Mucosa of descending colon (tissue), 3 donors: ENCODE measurements at regions not wholly inside any gene's neighbourhood (a gene's known extent, or its start where the extent isn't known, plus 50 kb on each side); places are given as distances from the start of the nearest gene placed in this dataset.

Experiments
- ATAC-seq: fragments of 200-7000 bp; cut with Tn5 transposase; one replicate; pipeline ENCODE4 v1.9.1; 2020; ENCODE audit warnings: mild to moderate bottlenecking, moderate library complexity
- DNase-seq, 3 donors: peaks; one replicate each; pipeline ENCODE4 v3.0.0-alpha.2; 2020
- H3K36me3 ChIP-seq: fragments of 200-600 bp; one replicate; pipeline ENCODE4 v1.8.0; 2021; ENCODE audit warnings: low read depth, mild to moderate bottlenecking
- H3K4me1 ChIP-seq: fragments of 200-600 bp; one replicate; pipeline ENCODE4 v1.8.0; 2021; ENCODE audit warnings: low read depth, mild to moderate bottlenecking
- H3K4me3 ChIP-seq: fragments of 200-600 bp; one replicate; pipeline ENCODE4 v1.8.0; 2021; ENCODE audit warnings: mild to moderate bottlenecking
- H3K9me3 ChIP-seq: fragments of 200-600 bp; one replicate; pipeline ENCODE4 v1.8.0; 2021; ENCODE audit warnings: mild to moderate bottlenecking
- intact Hi-C, 2 donors: fragments of 100-400 bp; cut with DNase I in 1 of 2; cut with micrococcal nuclease in 1 of 2; formaldehyde crosslinking; loops; one replicate each; pipeline versions ENCODE4 v1.11.0 to v1.11.1; 2022; cut with DNase I, micrococcal nuclease
- TF ChIP-seq, protein P1 (sequence below): fragments of 200-600 bp; IDR thresholded peaks from one replicate; pipeline ENCODE4 v1.8.0; 2022; ENCODE audit warnings: antibody characterized with exemption, mild to moderate bottlenecking
- donor health status: DM: no; HTN: no; CAD: no; lungs with moderate emphysema.
- donor health status: DM: no; HTN: no; CAD: no.
- donor health status: DM: no; HTN: yes; CAD: no.

- no peak for ATAC-seq
- TF ChIP-seq, protein P1, sequence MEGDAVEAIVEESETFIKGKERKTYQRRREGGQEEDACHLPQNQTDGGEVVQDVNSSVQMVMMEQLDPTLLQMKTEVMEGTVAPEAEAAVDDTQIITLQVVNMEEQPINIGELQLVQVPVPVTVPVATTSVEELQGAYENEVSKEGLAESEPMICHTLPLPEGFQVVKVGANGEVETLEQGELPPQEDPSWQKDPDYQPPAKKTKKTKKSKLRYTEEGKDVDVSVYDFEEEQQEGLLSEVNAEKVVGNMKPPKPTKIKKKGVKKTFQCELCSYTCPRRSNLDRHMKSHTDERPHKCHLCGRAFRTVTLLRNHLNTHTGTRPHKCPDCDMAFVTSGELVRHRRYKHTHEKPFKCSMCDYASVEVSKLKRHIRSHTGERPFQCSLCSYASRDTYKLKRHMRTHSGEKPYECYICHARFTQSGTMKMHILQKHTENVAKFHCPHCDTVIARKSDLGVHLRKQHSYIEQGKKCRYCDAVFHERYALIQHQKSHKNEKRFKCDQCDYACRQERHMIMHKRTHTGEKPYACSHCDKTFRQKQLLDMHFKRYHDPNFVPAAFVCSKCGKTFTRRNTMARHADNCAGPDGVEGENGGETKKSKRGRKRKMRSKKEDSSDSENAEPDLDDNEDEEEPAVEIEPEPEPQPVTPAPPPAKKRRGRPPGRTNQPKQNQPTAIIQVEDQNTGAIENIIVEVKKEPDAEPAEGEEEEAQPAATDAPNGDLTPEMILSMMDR, result no peak
Observed at GRCh38 chr13:55893540-55893939, 1247.2 kb upstream of the PRR20A start.

GRCh38 chr13:55937180-55937579 lies 1203.5 kb upstream of the PRR20A start:
- Histone ChIP-seq H3K36me3 (no peaks in the 10 kb centered on the region), H3K4me3 (no peak overlapping the region), H3K9me3 (peaks cover 45% of the 10 kb centered on the region), H3K4me1 (no peaks in the 10 kb centered on the region)
- no peak for DNase-seq
- TF ChIP-seq, protein P1, result no peak
- ATAC-seq, result no peak
- intact Hi-C loops, result no loop called here

More at GRCh38 chr13:55893540-55893939, 1247.2 kb upstream of the PRR20A start:
- Histone ChIP-seq H3K9me3 (peaks cover 32% of the 10 kb centered on the region), H3K36me3 (no peaks in the 10 kb centered on the region), H3K4me3 (no peak overlapping the region), H3K4me1 (no peaks in the 10 kb centered on the region)
- intact Hi-C loops, result no loop called here
- no peak for DNase-seq

DNA sequence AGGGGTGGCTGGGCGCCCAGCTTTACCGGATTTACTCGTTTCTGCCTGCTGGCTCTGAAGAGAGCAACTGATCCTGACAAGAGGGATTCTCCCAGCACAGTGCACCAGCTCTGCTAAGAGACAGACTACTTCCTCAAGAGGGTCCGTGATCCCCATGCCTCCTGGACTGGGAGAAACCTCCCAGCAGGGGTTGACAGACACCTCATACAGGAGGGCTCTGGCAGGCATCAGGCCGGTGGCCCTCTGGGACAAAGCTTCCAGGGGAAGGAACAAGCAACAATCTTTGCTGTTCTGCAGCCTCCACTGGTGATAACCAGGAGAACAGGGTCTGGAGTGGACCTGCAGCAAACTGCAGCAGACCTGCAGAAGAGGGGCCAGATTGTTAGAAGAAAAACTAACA lies 1192.5 kb upstream of the PRR20A start:
- DNase-seq (no peak), ATAC-seq (no peak)
- intact Hi-C loops, result no loop called here
- TF ChIP-seq, protein P1, result no peak
- peaks cover 49% of the 10 kb centered on the region for H3K9me3 ChIP-seq
- no peaks in the 10 kb centered on the region for H3K4me1 ChIP-seq
- H3K36me3 ChIP-seq, result no peaks in the 10 kb centered on the region
- no peak overlapping the region for H3K4me3 ChIP-seq

DNA sequence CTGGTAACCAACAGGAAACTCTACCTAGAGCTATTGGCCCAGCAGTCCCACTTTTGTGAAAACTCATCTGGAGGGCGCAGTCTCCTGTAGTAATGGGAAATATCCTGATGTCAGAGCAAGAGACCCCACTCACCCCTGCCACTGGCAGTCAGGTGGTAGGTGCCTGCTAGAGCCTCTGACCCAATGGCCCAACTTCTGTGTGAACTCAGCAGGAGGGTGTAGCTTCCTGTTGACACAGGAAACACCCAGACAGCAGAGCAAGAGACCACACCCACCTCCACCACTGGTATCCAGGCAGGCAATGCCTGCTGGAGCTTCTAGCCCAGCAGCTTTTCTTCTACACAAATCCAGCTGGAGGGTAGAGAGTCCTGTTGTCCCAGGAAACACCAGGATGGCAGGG lies 1176.8 kb upstream of the PRR20A start:
- no peak overlapping the region for H3K4me3 ChIP-seq
- ATAC-seq (no peak), DNase-seq (no peak)
- H3K4me1 ChIP-seq, result no peaks in the 10 kb centered on the region
- TF ChIP-seq, protein P1, result no peak
- peaks cover 63% of the 10 kb centered on the region for H3K9me3 ChIP-seq
- intact Hi-C loops, result no loop called here
- H3K36me3 ChIP-seq, result no peaks in the 10 kb centered on the region

DNA sequence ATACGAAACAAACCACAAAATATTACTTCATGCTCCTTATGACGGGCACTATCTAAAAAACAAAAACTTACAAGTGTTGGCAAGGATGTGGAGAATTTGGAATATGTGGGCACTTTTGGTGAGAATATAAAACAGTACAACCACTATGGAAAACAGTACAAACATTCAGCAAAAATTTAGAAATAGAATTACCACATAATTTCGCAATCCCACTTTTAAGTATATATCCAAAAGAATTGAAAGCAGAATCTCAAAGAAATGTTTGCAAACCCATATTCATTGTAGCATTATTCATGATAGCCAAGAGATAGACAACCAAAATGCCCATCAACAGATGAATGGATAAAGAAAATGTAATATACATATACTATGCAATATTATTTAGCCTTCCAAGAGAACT lies 1173.7 kb upstream of the PRR20A start:
- DNase-seq, result no peak
- Histone ChIP-seq H3K9me3 (peaks cover 53% of the 10 kb centered on the region), H3K36me3 (no peaks in the 10 kb centered on the region), H3K4me1 (no peaks in the 10 kb centered on the region), H3K4me3 (no peak overlapping the region)
- TF ChIP-seq, protein P1, result no peak
- intact Hi-C loops, result no loop called here
- no peak for ATAC-seq

DNA sequence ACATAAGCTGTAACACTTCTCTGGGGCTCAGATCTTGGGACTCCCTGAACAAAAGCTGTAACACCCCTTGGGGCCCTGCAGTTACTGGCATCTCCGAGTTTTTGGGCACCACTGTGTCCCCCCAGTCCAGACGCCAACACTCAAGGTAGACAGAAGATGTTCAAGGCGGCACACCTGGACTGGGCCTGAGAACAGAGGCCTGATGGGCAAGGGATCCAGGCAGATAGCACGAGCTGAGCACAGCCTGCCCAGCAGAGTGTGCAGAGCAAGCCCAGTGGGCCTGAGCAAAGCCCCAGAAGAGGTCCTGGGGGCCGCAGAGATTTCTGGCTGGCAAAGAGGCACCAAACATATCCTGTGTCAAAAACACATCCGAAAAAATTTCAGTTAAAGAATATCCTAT lies 1163.3 kb upstream of the PRR20A start:
- TF ChIP-seq, protein P1, result no peak
- DNase-seq (no peak), ATAC-seq (no peak)
- no peak overlapping the region for H3K4me3 ChIP-seq
- no peaks in the 10 kb centered on the region for H3K36me3 ChIP-seq
- intact Hi-C loops, result no loop called here
- H3K9me3 ChIP-seq, result peaks cover 51% of the 10 kb centered on the region
- H3K4me1 ChIP-seq, result no peaks in the 10 kb centered on the region
